SK-N-SH (cell line): ENCODE measurements at regions not wholly inside any gene's neighbourhood (a gene's known extent, or its start where the extent isn't known, plus 50 kb on each side); places are given as distances from the start of the nearest gene placed in this dataset.

Experiments
- CTCF ChIA-PET: fragments of 300-600, 350-600 bp; formaldehyde crosslinking; extraction: SDS; loops from one replicate; lab custom pipeline; 2021; lab: Yijun Ruan, JAX
- POLR2A ChIA-PET: fragments of 350-600 bp; sonication (Branson Sonifier 250); formaldehyde crosslinking; extraction: SDS; loops from one replicate; lab custom pipeline; 2020; ENCODE audit warnings: antibody characterized with exemption, inconsistent platforms; lab: Yijun Ruan, JAX
- DNase-seq: peaks from one replicate; pipeline ENCODE4 v3.0.0; 2012
- H2AFZ ChIP-seq: fragments of 200-600 bp; sonication (generic); 2 replicates; pipeline ENCODE4 v1.8.1; 2016; ENCODE audit warnings: antibody characterized with exemption, mild to moderate bottlenecking, low read depth
- H3F3A ChIP-seq: fragments of 200-600 bp; sonication (generic); replicated peaks from 2 replicates; pipeline ENCODE3; 2016; ENCODE audit warnings: antibody characterized with exemption, mild to moderate bottlenecking; ENCODE audit not compliant: insufficient read depth
- H3K27ac ChIP-seq, 2 experiments: fragments of 200-500 bp in 1 of 2; fragments of 200-600 bp in 1 of 2; sonication (Bioruptor generic) in 1 of 2; sonication (generic), shearing (Covaris generic) in 1 of 2; 2 replicates each; pipeline versions ENCODE4 v1.5.1 to v1.6.1; 2014 to 2016; ENCODE audit warnings: low read depth in 2 of 2, inconsistent platforms in 1 of 2, low read length in 1 of 2, mild to moderate bottlenecking in 1 of 2, mixed read lengths in 1 of 2
- H3K27me3 ChIP-seq: fragments of 200-600 bp; sonication (generic), shearing (Covaris generic); 2 replicates; pipeline ENCODE4 v1.6.1; 2016; ENCODE audit warnings: mixed run types; ENCODE audit not compliant: insufficient read depth
- H3K36me3 ChIP-seq, 2 experiments: fragments of 200-500 bp in 1 of 2; fragments of 200-600 bp in 1 of 2; sonication (Bioruptor generic) in 1 of 2; sonication (generic) in 1 of 2; replicated peaks in 1 of 2; 2 replicates each; pipeline versions ENCODE3 to v1.5.1; 2014 to 2016; ENCODE audit warnings: low read length in 1 of 2, mild to moderate bottlenecking in 1 of 2; ENCODE audit not compliant: insufficient read depth in 2 of 2, control insufficient read depth in 1 of 2
- H3K4me1 ChIP-seq, 2 experiments: fragments of 200-500 bp in 1 of 2; fragments of 200-600 bp in 1 of 2; sonication (Bioruptor generic) in 1 of 2; sonication (generic), shearing (Covaris generic) in 1 of 2; 2 replicates each; pipeline versions ENCODE4 v1.5.1 to v1.6.1; 2014 to 2016; ENCODE audit warnings: low read depth in 1 of 2, low read length in 1 of 2, mixed run types in 1 of 2; ENCODE audit not compliant: insufficient read depth in 2 of 2, control insufficient read depth in 1 of 2
- H3K4me2 ChIP-seq: fragments of 200-600 bp; sonication (generic), shearing (Covaris generic); 2 replicates; pipeline ENCODE4 v1.6.1; 2017; ENCODE audit warnings: mixed run types
- H3K4me3 ChIP-seq, 2 experiments: fragments of 200-500 bp in 1 of 2; fragments of 200-600 bp in 1 of 2; sonication (Bioruptor generic) in 1 of 2; sonication (generic), shearing (Covaris generic) in 1 of 2; 2 replicates each; pipeline versions ENCODE4 v1.5.1 to v1.8.1; 2014 to 2016; ENCODE audit warnings: low read depth in 2 of 2, inconsistent platforms in 1 of 2, low read length in 1 of 2, mild to moderate bottlenecking in 1 of 2, mixed read lengths in 1 of 2, moderate library complexity in 1 of 2
- H3K79me2 ChIP-seq: fragments of 200-600 bp; sonication (generic); 2 replicates; pipeline ENCODE4 v1.8.1; 2017; ENCODE audit warnings: mild to moderate bottlenecking; ENCODE audit not compliant: insufficient read depth
- H3K9ac ChIP-seq: fragments of 200-600 bp; sonication (generic); 2 replicates; pipeline ENCODE4 v1.6.1; 2017; ENCODE audit warnings: mixed run types
- H3K9me2 ChIP-seq: fragments of 200-600 bp; sonication (generic); 2 replicates; pipeline ENCODE4 v1.6.1; 2017; ENCODE audit warnings: mixed run types
- H3K9me3 ChIP-seq: fragments of 200-600 bp; sonication (generic); 2 replicates; pipeline ENCODE4 v1.6.1; 2017; ENCODE audit warnings: mixed run types, mild to moderate bottlenecking, moderate library complexity
- H4K20me1 ChIP-seq: fragments of 200-600 bp; sonication (generic); 2 replicates; pipeline ENCODE4 v1.6.1; 2017; ENCODE audit warnings: mild to moderate bottlenecking, mixed run types; ENCODE audit not compliant: insufficient read depth
- CHD2 ChIP-seq: fragments of 150-350 bp; IDR thresholded peaks from 2 replicates; pipeline ENCODE4 v1.6.1; 2018; ENCODE audit warnings: low read length; ENCODE audit not compliant: partially characterized antibody
- ELF1 ChIP-seq: IDR thresholded peaks from 2 replicates; pipeline ENCODE4 v1.4.0; 2012
- EP300 ChIP-seq, 2 experiments: IDR thresholded peaks; 2 replicates each; pipeline versions ENCODE4 v1.4.0 to v1.6.1; 2012; ENCODE audit warnings: borderline replicate concordance in 1 of 2, low read depth in 1 of 2, low read length in 1 of 2
- GATA2 ChIP-seq: sonication (generic); formaldehyde crosslinking; IDR thresholded peaks from 2 replicates; pipeline ENCODE4 v1.5.0; 2020; ENCODE audit warnings: mild to moderate bottlenecking, missing genetic modification reagents
- IRF3 ChIP-seq: fragments of 150-350 bp; IDR thresholded peaks from 2 replicates; pipeline ENCODE4 v1.6.1; 2016; ENCODE audit warnings: mild to moderate bottlenecking, low read depth, low read length
- MAX ChIP-seq: IDR thresholded peaks from 2 replicates; pipeline ENCODE4 v1.4.0; 2012; ENCODE audit warnings: low read depth
- MEF2A ChIP-seq: IDR thresholded peaks from 2 replicates; pipeline ENCODE4 v1.4.0; 2012; ENCODE audit warnings: low read depth, borderline replicate concordance
- NFIC ChIP-seq: IDR thresholded peaks from 2 replicates; pipeline ENCODE4 v1.4.0; 2012; ENCODE audit warnings: borderline replicate concordance
- RAD21 ChIP-seq: IDR thresholded peaks from 2 replicates; pipeline ENCODE4 v1.6.1; 2012; ENCODE audit warnings: mild to moderate bottlenecking, low read length
- RCOR1 ChIP-seq: fragments of 150-350 bp; IDR thresholded peaks from 2 replicates; pipeline ENCODE4 v1.6.1; 2017; ENCODE audit warnings: antibody characterized with exemption, low read length
- REST ChIP-seq: IDR thresholded peaks from 2 replicates; pipeline ENCODE4 v1.6.1; 2012; ENCODE audit warnings: mild to moderate bottlenecking, low read depth, low read length, moderate library complexity
- TAF1 ChIP-seq: IDR thresholded peaks from 2 replicates; pipeline ENCODE4 v1.6.1; 2012; ENCODE audit warnings: low read depth, mild to moderate bottlenecking, low read length, moderate library complexity, borderline replicate concordance
- TCF12 ChIP-seq: IDR thresholded peaks from 2 replicates; pipeline ENCODE4 v1.4.0; 2012
- TEAD4 ChIP-seq: IDR thresholded peaks from 2 replicates; pipeline ENCODE4 v1.4.0; 2012; ENCODE audit warnings: mild to moderate bottlenecking, borderline replicate concordance; ENCODE audit not compliant: insufficient read depth
- USF2 ChIP-seq: fragments of 150-350 bp; IDR thresholded peaks from 2 replicates; pipeline ENCODE4 v1.6.1; 2017; ENCODE audit warnings: antibody characterized with exemption, low read length, low read depth, borderline replicate concordance
- YY1 ChIP-seq: IDR thresholded peaks from 2 replicates; pipeline ENCODE4 v1.4.0; 2012; ENCODE audit warnings: low read depth, mild to moderate bottlenecking
- WGBS: methylation state at CpG from one replicate; pipeline ENCODE4 v1.1.6; 2017; ENCODE audit warnings: low lambda C conversion rate; 5-methylcytosine and 5-hydroxymethylcytosine counted together
- TF ChIP-seq, protein P1 (sequence below): fragments of 200-600 bp; sonication (generic); IDR thresholded peaks from 2 replicates; pipeline ENCODE4 v1.6.1; 2017; ENCODE audit warnings: antibody characterized with exemption, mild to moderate bottlenecking, moderate library complexity
- TF ChIP-seq, protein P2 (sequence below): IDR thresholded peaks from 2 replicates; pipeline ENCODE4; 2012

GRCh38 chr10:52437205-52437646 lies 123.1 kb downstream of the DKK1 start:
- no peaks in the 10 kb centered on the region for H3K79me2 ChIP-seq
- DNase-seq, result no peak
- no peaks in the 10 kb centered on the region for H3K36me3 ChIP-seq
- no peak overlapping the region for H3K27ac ChIP-seq
- H3F3A ChIP-seq, result no peaks in the 10 kb centered on the region
- POLR2A ChIA-PET, result no interaction called here
- WGBS, result 95% methylated on average over 1 of the region's 1 CpG
- no peak overlapping the region for H2AFZ ChIP-seq
- no peaks in the 10 kb centered on the region for H3K9me3 ChIP-seq
- H4K20me1 ChIP-seq, result no peaks in the 10 kb centered on the region
- TF ChIP-seq, protein P1, sequence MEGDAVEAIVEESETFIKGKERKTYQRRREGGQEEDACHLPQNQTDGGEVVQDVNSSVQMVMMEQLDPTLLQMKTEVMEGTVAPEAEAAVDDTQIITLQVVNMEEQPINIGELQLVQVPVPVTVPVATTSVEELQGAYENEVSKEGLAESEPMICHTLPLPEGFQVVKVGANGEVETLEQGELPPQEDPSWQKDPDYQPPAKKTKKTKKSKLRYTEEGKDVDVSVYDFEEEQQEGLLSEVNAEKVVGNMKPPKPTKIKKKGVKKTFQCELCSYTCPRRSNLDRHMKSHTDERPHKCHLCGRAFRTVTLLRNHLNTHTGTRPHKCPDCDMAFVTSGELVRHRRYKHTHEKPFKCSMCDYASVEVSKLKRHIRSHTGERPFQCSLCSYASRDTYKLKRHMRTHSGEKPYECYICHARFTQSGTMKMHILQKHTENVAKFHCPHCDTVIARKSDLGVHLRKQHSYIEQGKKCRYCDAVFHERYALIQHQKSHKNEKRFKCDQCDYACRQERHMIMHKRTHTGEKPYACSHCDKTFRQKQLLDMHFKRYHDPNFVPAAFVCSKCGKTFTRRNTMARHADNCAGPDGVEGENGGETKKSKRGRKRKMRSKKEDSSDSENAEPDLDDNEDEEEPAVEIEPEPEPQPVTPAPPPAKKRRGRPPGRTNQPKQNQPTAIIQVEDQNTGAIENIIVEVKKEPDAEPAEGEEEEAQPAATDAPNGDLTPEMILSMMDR, result no peak
- TF ChIP-seq USF2, result no peak
- no peak for TF ChIP-seq NFIC
- TF ChIP-seq CHD2, result no peak
- TF ChIP-seq RAD21, result no peak
- no peak for TF ChIP-seq IRF3
- TF ChIP-seq EP300 (IDR thresholded peaks at IDR 0.05; ENCODE audit: borderline replicate concordance in 1 of 2, low read depth in 1 of 2, low read length in 1 of 2), result no peak
- no peak for TF ChIP-seq TCF12
- no peak for TF ChIP-seq TAF1
- no peak for TF ChIP-seq TEAD4
- TF ChIP-seq MAX, result no peak
- no peak overlapping the region for H3K4me2 ChIP-seq
- H3K9me2 ChIP-seq, result no peaks in the 10 kb centered on the region
- no peak overlapping the region for H3K9ac ChIP-seq
- H3K4me3 ChIP-seq, result no peak overlapping the region
- CTCF ChIA-PET, result no interaction called here
- H3K4me1 ChIP-seq, result peaks cover under 1 to 4% of the 10 kb centered on the region in 2 experiments; a peak in 1 of 4 replicates
- no peaks in the 10 kb centered on the region for H3K27me3 ChIP-seq

GRCh38 chr10:52438119-52438518 lies 124.0 kb downstream of the DKK1 start:
- H3F3A ChIP-seq, result peaks cover 7% of the 10 kb centered on the region
- no peak overlapping the region for H3K9ac ChIP-seq
- H4K20me1 ChIP-seq, result no peaks in the 10 kb centered on the region
- DNase-seq, result no peak
- H3K79me2 ChIP-seq, result no peaks in the 10 kb centered on the region
- no peaks in the 10 kb centered on the region for H3K27me3 ChIP-seq
- no peak overlapping the region for H3K4me3 ChIP-seq
- H3K36me3 ChIP-seq, result no peaks in the 10 kb centered on the region
- H2AFZ ChIP-seq, result no peak overlapping the region
- H3K4me2 ChIP-seq, result no peak overlapping the region
- ChIA-PET CTCF (interaction anchor here (1.3 kb wide), 1 partner anchor 124 kb away, joined by 3 read pairs; the partner anchor contains the start of gene DKK1), POLR2A (no interaction called here)
- H3K9me3 ChIP-seq, result no peaks in the 10 kb centered on the region
- no peaks in the 10 kb centered on the region for H3K9me2 ChIP-seq
- 96% methylated on average over 6 of the region's 6 CpGs for WGBS
- H3K4me1 ChIP-seq, result peaks cover 4 to 9% of the 10 kb centered on the region in 2 experiments; a peak in 3 of 4 replicates
- H3K27ac ChIP-seq, result no peak overlapping the region
- TF ChIP-seq TCF12 (no peak), TEAD4 (no peak), MEF2A (no peak), GATA2 (no peak), REST (no peak), RAD21 (no peak), MAX (no peak), NFIC (no peak), YY1 (no peak), RCOR1 (no peak), ELF1 (no peak)
- TF ChIP-seq, protein P2, sequence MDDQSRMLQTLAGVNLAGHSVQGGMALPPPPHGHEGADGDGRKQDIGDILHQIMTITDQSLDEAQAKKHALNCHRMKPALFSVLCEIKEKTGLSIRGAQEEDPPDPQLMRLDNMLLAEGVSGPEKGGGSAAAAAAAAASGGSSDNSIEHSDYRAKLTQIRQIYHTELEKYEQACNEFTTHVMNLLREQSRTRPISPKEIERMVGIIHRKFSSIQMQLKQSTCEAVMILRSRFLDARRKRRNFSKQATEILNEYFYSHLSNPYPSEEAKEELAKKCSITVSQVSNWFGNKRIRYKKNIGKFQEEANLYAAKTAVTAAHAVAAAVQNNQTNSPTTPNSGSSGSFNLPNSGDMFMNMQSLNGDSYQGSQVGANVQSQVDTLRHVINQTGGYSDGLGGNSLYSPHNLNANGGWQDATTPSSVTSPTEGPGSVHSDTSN, result no peak
